NT2/D1 (cell line): ENCODE measurements at regions not wholly inside any gene's neighbourhood (a gene's known extent, or its start where the extent isn't known, plus 50 kb on each side); places are given as distances from the start of the nearest gene placed in this dataset.

Experiments used
- SUZ12 ChIP-seq: IDR thresholded peaks from 2 replicates; pipeline ENCODE4 v1.6.1; 2011; ENCODE audit not compliant: insufficient read length, insufficient read depth; ENCODE audit errors: extremely low read depth
- YY1 ChIP-seq: IDR thresholded peaks from 2 replicates; pipeline ENCODE4 v1.6.1; 2011; ENCODE audit not compliant: insufficient read length, insufficient read depth
- ZNF274 ChIP-seq: IDR thresholded peaks from 2 replicates; pipeline ENCODE4 v1.6.1; 2011; ENCODE audit warnings: mild to moderate bottlenecking, low read depth, low read length

GRCh38 chr16:65523283-65523944, 401.6 kb upstream of the CDH11 start:
- TF ChIP-seq ZNF274: no peak
- TF ChIP-seq YY1: no peak
- no peak for TF ChIP-seq SUZ12
